Osteoblast (primary cell): ENCODE measurements at regions not wholly inside any gene's neighbourhood (a gene's known extent, or its start where the extent isn't known, plus 50 kb on each side); places are given as distances from the start of the nearest gene placed in this dataset.

Source experiments
- DNase-seq: peaks from one replicate; pipeline ENCODE4 v3.0.0; 2011; ENCODE audit warnings: low spot score, mixed read lengths; ENCODE audit not compliant: insufficient read length; ENCODE audit errors: missing footprints
- H2AFZ ChIP-seq: 2 replicates; pipeline ENCODE4 v1.6.0; 2011; ENCODE audit warnings: mild to moderate bottlenecking, low read length
- H3K27ac ChIP-seq: 2 replicates; pipeline ENCODE4 v1.5.1; 2011; ENCODE audit warnings: mild to moderate bottlenecking, low read depth, low read length, moderate library complexity
- H3K27me3 ChIP-seq: 2 replicates; pipeline ENCODE4 v1.6.0; 2012; ENCODE audit warnings: mild to moderate bottlenecking, control low read depth, inconsistent platforms, low read length, moderate library complexity; ENCODE audit not compliant: insufficient read depth
- H3K36me3 ChIP-seq: 2 replicates; pipeline ENCODE4 v1.5.1; 2011; ENCODE audit warnings: mild to moderate bottlenecking, low read length, control low read depth, moderate library complexity; ENCODE audit not compliant: insufficient read depth
- H3K4me1 ChIP-seq: 2 replicates; pipeline ENCODE4 v1.5.1; 2011; ENCODE audit warnings: mild to moderate bottlenecking, low read length, control low read depth, moderate library complexity; ENCODE audit not compliant: insufficient read depth
- H3K4me2 ChIP-seq: 2 replicates; pipeline ENCODE4 v1.6.0; 2011; ENCODE audit warnings: mild to moderate bottlenecking, low read length; ENCODE audit not compliant: insufficient read depth
- H3K4me3 ChIP-seq: fragments of 200-600 bp; sonication (generic); 3 replicates; pipeline ENCODE4 v1.5.1; 2012; ENCODE audit warnings: mild to moderate bottlenecking, low read length, inconsistent platforms; ENCODE audit not compliant: insufficient read depth
- H3K79me2 ChIP-seq: 2 replicates; pipeline ENCODE4 v1.6.0; 2012; ENCODE audit warnings: mild to moderate bottlenecking, low read length, control low read depth, inconsistent platforms; ENCODE audit not compliant: insufficient read depth
- H3K9me3 ChIP-seq: 2 replicates; pipeline ENCODE4 v1.5.1; 2011; ENCODE audit warnings: low read depth, low read length, control low read depth
- H4K20me1 ChIP-seq: 2 replicates; pipeline ENCODE4 v1.6.0; 2012; ENCODE audit warnings: mild to moderate bottlenecking, low read length, control low read depth; ENCODE audit not compliant: insufficient read depth
- CTCF ChIP-seq: IDR thresholded peaks from 2 replicates; pipeline ENCODE4 v1.5.1; 2011; ENCODE audit warnings: mild to moderate bottlenecking, low read depth, low read length, moderate library complexity; ENCODE audit errors: extremely low read depth

- Histone ChIP-seq H3K79me2 (no peaks in the 10 kb centered on the region), H3K36me3 (no peaks in the 10 kb centered on the region), H2AFZ (no peak overlapping the region), H3K27ac (no peak overlapping the region), H3K4me1 (no peaks in the 10 kb centered on the region), H3K4me3 (no peak overlapping the region), H3K4me2 (no peak overlapping the region), H3K27me3 (no peaks in the 10 kb centered on the region), H3K9me3 (peaks cover 2% of the 10 kb centered on the region), H4K20me1 (no peaks in the 10 kb centered on the region)
- DNase-seq, result no peak
- TF ChIP-seq CTCF, result no peak
Measured at GRCh38 chr4:33711826-33712225, 2532.5 kb downstream of the ARAP2 start.

GRCh38 chr4:33714971-33715370 is 2529.3 kb downstream of the ARAP2 start:
- no peaks in the 10 kb centered on the region for H3K79me2 ChIP-seq
- H3K27me3 ChIP-seq, result no peaks in the 10 kb centered on the region
- H3K4me1 ChIP-seq, result no peaks in the 10 kb centered on the region
- peaks cover 2% of the 10 kb centered on the region for H3K9me3 ChIP-seq
- H2AFZ ChIP-seq, result no peak overlapping the region
- H4K20me1 ChIP-seq, result no peaks in the 10 kb centered on the region
- TF ChIP-seq CTCF, result no peak
- H3K4me2 ChIP-seq, result no peak overlapping the region
- no peaks in the 10 kb centered on the region for H3K36me3 ChIP-seq
- no peak overlapping the region for H3K27ac ChIP-seq
- no peak overlapping the region for H3K4me3 ChIP-seq
- no peak for DNase-seq

DNA sequence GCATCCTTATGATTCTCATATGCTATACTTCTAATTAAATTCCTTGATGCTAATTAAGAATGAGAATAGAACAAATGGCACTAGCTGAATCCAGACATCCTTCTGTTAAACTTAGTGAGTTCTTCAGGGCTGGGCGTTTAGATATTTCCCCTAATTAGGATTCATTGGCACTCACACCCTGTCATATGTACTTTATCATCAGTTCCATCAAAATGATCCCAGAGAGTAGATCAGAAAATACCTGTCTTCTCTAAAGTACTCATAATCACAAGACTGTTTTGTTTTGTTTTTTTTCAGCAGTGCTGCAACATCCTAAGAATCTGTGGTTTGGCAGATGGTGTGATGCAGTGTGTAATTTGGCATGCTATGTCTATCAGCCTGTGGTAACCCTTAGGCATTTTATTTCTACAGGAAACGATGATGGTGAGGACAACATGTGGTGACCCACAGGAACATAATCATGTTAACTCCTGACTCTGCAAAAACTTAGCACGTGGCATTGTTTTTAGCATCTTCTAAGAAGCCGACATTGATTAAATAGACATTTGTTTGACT is 2528.4 kb downstream of the ARAP2 start:
- no peaks in the 10 kb centered on the region for H3K36me3 ChIP-seq
- no peak for TF ChIP-seq CTCF
- no peak overlapping the region for H3K27ac ChIP-seq
- no peaks in the 10 kb centered on the region for H3K4me1 ChIP-seq
- no peaks in the 10 kb centered on the region for H3K27me3 ChIP-seq
- no peak for DNase-seq
- no peak overlapping the region for H3K4me2 ChIP-seq
- no peak overlapping the region for H2AFZ ChIP-seq
- no peak overlapping the region for H3K4me3 ChIP-seq
- no peaks in the 10 kb centered on the region for H4K20me1 ChIP-seq
- no peaks in the 10 kb centered on the region for H3K9me3 ChIP-seq
- H3K79me2 ChIP-seq, result no peaks in the 10 kb centered on the region

DNA sequence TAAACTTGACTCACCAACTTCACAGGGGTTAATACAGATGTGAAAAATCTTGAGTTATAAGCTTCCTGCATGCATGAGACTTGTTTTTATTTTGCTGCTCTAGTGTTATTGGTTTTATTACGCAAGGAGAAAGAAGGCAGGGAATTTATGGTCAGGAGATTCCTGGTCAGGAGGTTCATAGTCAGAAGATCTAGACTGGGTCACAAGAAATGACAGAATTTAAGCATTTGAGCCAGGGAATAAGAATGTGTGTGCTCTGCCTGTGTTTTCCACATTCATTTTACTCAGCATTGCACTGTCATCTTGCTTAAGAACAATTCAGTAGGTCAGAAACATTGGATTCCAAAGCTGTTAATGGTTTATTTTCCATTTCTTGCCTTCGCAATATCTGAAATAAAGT is 2522.1 kb downstream of the ARAP2 start:
- Histone ChIP-seq H3K27me3 (no peaks in the 10 kb centered on the region), H3K27ac (no peak overlapping the region), H3K4me2 (no peak overlapping the region), H2AFZ (no peak overlapping the region), H4K20me1 (no peaks in the 10 kb centered on the region), H3K4me3 (no peak overlapping the region), H3K36me3 (no peaks in the 10 kb centered on the region), H3K4me1 (no peaks in the 10 kb centered on the region), H3K9me3 (no peaks in the 10 kb centered on the region), H3K79me2 (no peaks in the 10 kb centered on the region)
- no peak for DNase-seq
- TF ChIP-seq CTCF, result no peak
